HG03432 (cell line): ENCODE measurements at regions not wholly inside any gene's neighbourhood (a gene's known extent, or its start where the extent isn't known, plus 50 kb on each side); places are given as distances from the start of the nearest gene placed in this dataset.

Experiments
- ATAC-seq: cut with Tn5 transposase; IDR thresholded peaks from one replicate; pipeline ENCODE4 v1.9.1; 2021; ENCODE audit warnings: mild to moderate bottlenecking, moderate library complexity; ENCODE audit not compliant: unreplicated experiment

GRCh38 chr10:128860574-128860973, 606.5 kb upstream of the MGMT start:
- ATAC-seq, result no peak

GRCh38 chr10:128861018-128861901, 605.8 kb upstream of the MGMT start:
- ATAC-seq, result no peak

- no peak for ATAC-seq
These were observed 603.6 kb upstream of the MGMT start for GRCh38 chr10:128863411-128863810.

- ATAC-seq, result no peak
These were observed 603.1 kb upstream of the MGMT start for GRCh38 chr10:128863823-128864405.

- no peak for ATAC-seq
These were observed 602.3 kb upstream of the MGMT start for GRCh38 chr10:128864554-128865295.

GRCh38 chr10:128865436-128866195, 601.4 kb upstream of the MGMT start:
- no peak for ATAC-seq

- ATAC-seq, result no peak
These were observed 600.5 kb upstream of the MGMT start for GRCh38 chr10:128866551-128866950.

GRCh38 chr10:128867210-128867609, 599.8 kb upstream of the MGMT start:
- ATAC-seq, result no peak

GRCh38 chr10:128867819-128868218, 599.2 kb upstream of the MGMT start:
- ATAC-seq, result no peak

- no peak for ATAC-seq
These were observed 598.6 kb upstream of the MGMT start for GRCh38 chr10:128868481-128868880.

GRCh38 chr10:128869101-128869749, 597.8 kb upstream of the MGMT start:
- no peak for ATAC-seq

- ATAC-seq, result no peak
These were observed 596.0 kb upstream of the MGMT start for GRCh38 chr10:128870830-128871597.

GRCh38 chr10:128871671-128872231, 595.3 kb upstream of the MGMT start:
- no peak for ATAC-seq

- no peak for ATAC-seq
These were observed 593.5 kb upstream of the MGMT start for GRCh38 chr10:128873411-128874054.

GRCh38 chr10:128874331-128874730, 592.7 kb upstream of the MGMT start:
- ATAC-seq, result no peak

GRCh38 chr10:128875030-128875744, 591.9 kb upstream of the MGMT start:
- ATAC-seq, result no peak

GRCh38 chr10:128875956-128876736, 590.9 kb upstream of the MGMT start:
- no peak for ATAC-seq

- no peak for ATAC-seq
These were observed 589.9 kb upstream of the MGMT start for GRCh38 chr10:128877141-128877540.
